ENCODE measurements at regions not wholly inside any gene's neighbourhood (a gene's known extent, or its start where the extent isn't known, plus 50 kb on each side); places are given as distances from the start of the nearest gene placed in this dataset.

DNA sequence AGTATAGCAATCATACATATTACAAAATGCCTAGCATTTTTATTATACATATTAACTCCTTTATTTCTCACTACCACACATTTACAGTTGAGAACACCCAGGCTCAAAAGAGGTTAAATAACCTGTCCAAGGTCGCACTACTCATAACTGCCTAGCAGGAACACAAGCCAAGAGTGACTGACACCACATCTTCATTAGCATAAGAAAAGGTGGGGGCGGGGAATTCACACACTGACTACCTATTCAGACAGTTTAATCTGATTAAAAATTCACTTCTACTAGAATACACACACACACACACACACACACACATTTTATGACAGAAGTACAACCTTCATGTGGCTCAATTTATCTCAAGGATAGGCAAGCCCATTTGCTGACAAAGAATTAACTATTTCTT is 77.8 kb upstream of the CACHD1 start:
- H3K27me3 Mint-ChIP-seq: no peaks in the 10 kb centered on the region
- no peak overlapping the region for H3K4me3 Mint-ChIP-seq (ENCODE audit: low read depth)
- peaks cover 3% of the 10 kb centered on the region for H3K9me3 Mint-ChIP-seq (ENCODE audit: low read depth)
- no peak overlapping the region for H3K27ac Mint-ChIP-seq
- TF ChIP-seq, protein P1, sequence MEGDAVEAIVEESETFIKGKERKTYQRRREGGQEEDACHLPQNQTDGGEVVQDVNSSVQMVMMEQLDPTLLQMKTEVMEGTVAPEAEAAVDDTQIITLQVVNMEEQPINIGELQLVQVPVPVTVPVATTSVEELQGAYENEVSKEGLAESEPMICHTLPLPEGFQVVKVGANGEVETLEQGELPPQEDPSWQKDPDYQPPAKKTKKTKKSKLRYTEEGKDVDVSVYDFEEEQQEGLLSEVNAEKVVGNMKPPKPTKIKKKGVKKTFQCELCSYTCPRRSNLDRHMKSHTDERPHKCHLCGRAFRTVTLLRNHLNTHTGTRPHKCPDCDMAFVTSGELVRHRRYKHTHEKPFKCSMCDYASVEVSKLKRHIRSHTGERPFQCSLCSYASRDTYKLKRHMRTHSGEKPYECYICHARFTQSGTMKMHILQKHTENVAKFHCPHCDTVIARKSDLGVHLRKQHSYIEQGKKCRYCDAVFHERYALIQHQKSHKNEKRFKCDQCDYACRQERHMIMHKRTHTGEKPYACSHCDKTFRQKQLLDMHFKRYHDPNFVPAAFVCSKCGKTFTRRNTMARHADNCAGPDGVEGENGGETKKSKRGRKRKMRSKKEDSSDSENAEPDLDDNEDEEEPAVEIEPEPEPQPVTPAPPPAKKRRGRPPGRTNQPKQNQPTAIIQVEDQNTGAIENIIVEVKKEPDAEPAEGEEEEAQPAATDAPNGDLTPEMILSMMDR (IDR thresholded peaks at IDR 0.05; ENCODE audit: unreplicated experiment): no peak
- no peaks in the 10 kb centered on the region for H3K36me3 Mint-ChIP-seq (ENCODE audit: insufficient read depth)
- H3K4me1 Mint-ChIP-seq (ENCODE audit: low read depth): no peaks in the 10 kb centered on the region
- DNase-seq (ENCODE audit: low spot score, unreplicated experiment): no peak

DNA sequence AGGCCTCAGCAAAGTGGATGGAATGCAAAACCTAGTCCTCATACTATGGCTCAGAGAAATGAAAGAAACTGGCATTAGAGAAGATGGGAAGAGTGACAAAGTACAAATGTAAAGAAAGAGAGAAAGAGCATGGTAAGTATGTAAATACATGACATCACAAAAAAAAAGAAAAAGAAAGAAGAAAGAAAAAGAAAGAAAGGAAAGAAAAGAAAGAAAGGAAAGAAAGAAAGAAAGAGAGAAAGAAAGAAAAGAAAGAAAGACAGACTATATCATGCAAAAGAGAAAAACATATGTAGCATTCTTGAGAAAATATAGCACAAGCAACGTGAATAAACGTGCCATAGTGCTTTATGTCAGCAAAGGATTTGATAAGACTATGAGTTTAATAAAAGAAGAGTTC is 76.1 kb upstream of the CACHD1 start:
- TF ChIP-seq, protein P1 (IDR thresholded peaks at IDR 0.05; ENCODE audit: unreplicated experiment): no peak
- no peaks in the 10 kb centered on the region for H3K4me1 Mint-ChIP-seq (ENCODE audit: low read depth)
- no peak overlapping the region for H3K27ac Mint-ChIP-seq
- peaks cover 3% of the 10 kb centered on the region for H3K9me3 Mint-ChIP-seq (ENCODE audit: low read depth)
- H3K27me3 Mint-ChIP-seq: no peaks in the 10 kb centered on the region
- H3K36me3 Mint-ChIP-seq (ENCODE audit: insufficient read depth): no peaks in the 10 kb centered on the region
- DNase-seq (ENCODE audit: low spot score, unreplicated experiment): no peak
- H3K4me3 Mint-ChIP-seq (ENCODE audit: low read depth): no peak overlapping the region

DNA sequence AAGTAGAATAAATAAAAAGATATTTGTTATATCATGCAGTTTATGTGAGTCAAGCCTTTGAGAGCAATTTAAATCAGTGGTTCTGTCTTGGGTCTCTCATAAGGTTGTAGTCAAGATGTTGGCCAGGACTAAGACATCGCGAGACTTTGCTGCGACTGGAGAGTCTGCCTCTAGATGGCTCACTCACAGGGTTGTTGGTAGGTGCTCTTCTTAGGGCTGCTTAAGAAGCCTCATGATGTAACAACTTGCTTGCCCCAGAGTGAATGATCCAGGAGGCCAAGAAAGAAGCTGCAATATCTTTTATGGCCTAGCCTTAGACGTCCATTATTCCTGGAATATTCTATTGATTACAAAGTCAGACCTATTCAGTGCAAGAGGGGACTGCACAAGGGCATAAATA is 73.1 kb upstream of the CACHD1 start:
- no peak for DNase-seq (ENCODE audit: low spot score, unreplicated experiment)
- Mint-ChIP-seq H3K4me3 (ENCODE audit: low read depth) (no peak overlapping the region), H3K27me3 (peaks cover 10% of the 10 kb centered on the region), H3K9me3 (ENCODE audit: low read depth) (no peaks in the 10 kb centered on the region), H3K4me1 (ENCODE audit: low read depth) (no peaks in the 10 kb centered on the region), H3K27ac (no peak overlapping the region), H3K36me3 (ENCODE audit: insufficient read depth) (no peaks in the 10 kb centered on the region)
- TF ChIP-seq, protein P1 (IDR thresholded peaks at IDR 0.05; ENCODE audit: unreplicated experiment): no peak

DNA sequence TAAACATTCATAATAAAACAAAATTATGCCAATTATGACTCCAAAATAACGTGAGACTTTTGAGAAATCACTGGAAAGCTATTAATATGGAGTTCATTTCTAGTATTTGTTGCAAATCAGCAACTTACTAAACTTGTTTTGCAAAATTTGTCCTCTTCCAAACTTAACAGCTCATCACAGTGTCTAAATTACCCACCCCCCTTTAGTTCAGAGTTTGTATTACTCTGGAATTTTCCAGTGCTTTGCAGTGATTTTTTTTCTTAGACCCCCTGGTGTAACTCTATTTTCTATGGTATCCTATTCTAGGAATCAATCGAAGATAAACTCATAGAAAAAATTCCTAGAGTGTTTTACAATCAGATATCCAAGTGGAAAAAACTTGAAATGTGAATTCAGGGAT is 72.4 kb upstream of the CACHD1 start:
- peaks cover 16% of the 10 kb centered on the region for H3K27me3 Mint-ChIP-seq
- H3K36me3 Mint-ChIP-seq (ENCODE audit: insufficient read depth): no peaks in the 10 kb centered on the region
- H3K4me1 Mint-ChIP-seq (ENCODE audit: low read depth): no peaks in the 10 kb centered on the region
- no peak overlapping the region for H3K27ac Mint-ChIP-seq
- DNase-seq (ENCODE audit: low spot score, unreplicated experiment): no peak
- no peak overlapping the region for H3K4me3 Mint-ChIP-seq (ENCODE audit: low read depth)
- TF ChIP-seq, protein P1 (IDR thresholded peaks at IDR 0.05; ENCODE audit: unreplicated experiment): no peak
- H3K9me3 Mint-ChIP-seq (ENCODE audit: low read depth): no peaks in the 10 kb centered on the region

DNA sequence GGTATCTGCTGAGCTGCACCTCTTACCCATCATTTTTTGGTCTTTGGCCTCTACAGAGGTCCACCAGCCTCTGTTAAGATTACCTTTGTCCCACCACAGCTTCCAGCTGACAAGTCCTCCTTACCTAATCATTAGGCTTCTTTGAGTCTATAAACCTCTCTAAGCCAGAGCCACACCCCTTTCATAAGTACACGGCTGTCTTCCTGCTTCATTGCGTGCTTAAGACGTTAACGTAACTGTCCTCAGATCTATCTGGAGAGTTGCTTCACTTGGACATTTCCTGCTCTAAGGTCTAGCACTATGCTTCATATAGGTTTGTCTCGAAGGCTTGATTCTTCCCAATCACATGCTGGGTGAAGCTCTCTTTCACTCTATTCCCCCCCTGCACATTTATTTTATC is 71.0 kb upstream of the CACHD1 start:
- no peak for DNase-seq (ENCODE audit: low spot score, unreplicated experiment)
- Mint-ChIP-seq H3K9me3 (ENCODE audit: low read depth) (no peaks in the 10 kb centered on the region), H3K4me1 (ENCODE audit: low read depth) (no peaks in the 10 kb centered on the region), H3K27me3 (peaks cover 16% of the 10 kb centered on the region), H3K4me3 (ENCODE audit: low read depth) (no peak overlapping the region), H3K36me3 (ENCODE audit: insufficient read depth) (no peaks in the 10 kb centered on the region), H3K27ac (no peak overlapping the region)
- TF ChIP-seq, protein P1 (IDR thresholded peaks at IDR 0.05; ENCODE audit: unreplicated experiment): no peak

All from progenitor cell of endocrine pancreas (in vitro differentiated cells).